HG02973 (cell line): ENCODE measurements at regions not wholly inside any gene's neighbourhood (a gene's known extent, or its start where the extent isn't known, plus 50 kb on each side); places are given as distances from the start of the nearest gene placed in this dataset.
"Not testable (repeated sequence)": the region's sequence is repeated elsewhere in the genome, so short reads cannot be mapped to it uniquely, and the experiment has no call there.

Experiments
- ATAC-seq: cut with Tn5 transposase; IDR thresholded peaks from one replicate; pipeline ENCODE4 v1.9.1; 2021; ENCODE audit warnings: moderate library complexity; ENCODE audit not compliant: unreplicated experiment

- no peak for ATAC-seq
Observed at GRCh38 chr6:105884426-105884825, 201.7 kb upstream of the PRDM1 start.

- ATAC-seq: no peak
Observed at GRCh38 chr6:105884011-105884410, 202.1 kb upstream of the PRDM1 start.

- ATAC-seq: no peak
Observed at GRCh38 chr6:105882828-105883227, 203.3 kb upstream of the PRDM1 start.

- ATAC-seq: no peak
Observed at GRCh38 chr6:105882121-105882803, 203.9 kb upstream of the PRDM1 start.

GRCh38 chr6:105881608-105882007 is 204.5 kb upstream of the PRDM1 start:
- no peak for ATAC-seq

GRCh38 chr6:105880030-105880492 is 206.1 kb upstream of the PRDM1 start:
- ATAC-seq: no peak

GRCh38 chr6:105879146-105879545 is 207.0 kb upstream of the PRDM1 start:
- ATAC-seq: no peak

GRCh38 chr6:105875974-105876640 is 210.0 kb upstream of the PRDM1 start:
- no peak for ATAC-seq

- ATAC-seq: no peak
Observed at GRCh38 chr6:105874835-105875626, 211.1 kb upstream of the PRDM1 start.

- no peak for ATAC-seq
Observed at GRCh38 chr6:105873799-105874198, 212.3 kb upstream of the PRDM1 start.

GRCh38 chr6:105873211-105873704 is 212.9 kb upstream of the PRDM1 start:
- no peak for ATAC-seq

GRCh38 chr6:105872249-105872648 is 213.9 kb upstream of the PRDM1 start:
- ATAC-seq: no peak

- no peak for ATAC-seq
Observed at GRCh38 chr6:105871542-105871941, 214.6 kb upstream of the PRDM1 start.

GRCh38 chr6:105869835-105870440 is 216.2 kb upstream of the PRDM1 start:
- ATAC-seq: no peak

- no peak for ATAC-seq
Observed at GRCh38 chr6:105868823-105869460, 217.2 kb upstream of the PRDM1 start.

- no peak for ATAC-seq
Observed at GRCh38 chr6:105867821-105868220, 218.3 kb upstream of the PRDM1 start.

GRCh38 chr6:105867277-105867676 is 218.9 kb upstream of the PRDM1 start:
- ATAC-seq: no peak

GRCh38 chr6:105862936-105863607 is 223.1 kb upstream of the PRDM1 start:
- ATAC-seq: no peak

- ATAC-seq: not testable (repeated sequence)
Observed at GRCh38 chr6:105860927-105861326, 225.2 kb upstream of the PRDM1 start.

GRCh38 chr6:105859457-105859856 is 226.7 kb upstream of the PRDM1 start:
- no peak for ATAC-seq
